GM13977 (cell line): ENCODE measurements at regions not wholly inside any gene's neighbourhood (a gene's known extent, or its start where the extent isn't known, plus 50 kb on each side); places are given as distances from the start of the nearest gene placed in this dataset.
"Not testable (repeated sequence)": the region's sequence is repeated elsewhere in the genome, so short reads cannot be mapped to it uniquely, and the experiment has no call there.

ENCODE experiments used
- DNase-seq: peaks from one replicate; pipeline ENCODE4 v3.0.0; 2012; ENCODE audit warnings: low spot score
- CTCF ChIP-seq: IDR thresholded peaks from 2 replicates; pipeline ENCODE4 v1.5.1; 2012; ENCODE audit warnings: mild to moderate bottlenecking, control low read depth; ENCODE audit not compliant: insufficient read depth; ENCODE audit errors: extremely low read depth, missing control alignments
- in situ Hi-C: fragments of 300-500 bp; cut with MboI; formaldehyde crosslinking; loops from one replicate; pipeline ENCODE4 v1.12.0; 2022; ENCODE audit warnings: low sequenced_read_pairs, low pct_unique_long_range_greater_than_20kb, mixed read lengths, inconsistent platforms; ENCODE audit not compliant: unreplicated experiment

GRCh38 chr7:67484244-67484751 is 487.7 kb downstream of the TYW1 start:
- in situ Hi-C loops: no loop called here
- TF ChIP-seq CTCF: peak; percentile 63
- DNase-seq: peak; percentile 37

- in situ Hi-C loops: no loop called here
- no peak for DNase-seq
- TF ChIP-seq CTCF: no peak
Observed at GRCh38 chr7:67486401-67486800, 489.8 kb downstream of the TYW1 start.

GRCh38 chr7:67487316-67487715 is 490.7 kb downstream of the TYW1 start:
- in situ Hi-C loops: no loop called here
- no peak for DNase-seq
- TF ChIP-seq CTCF: no peak

- no peak for DNase-seq
- TF ChIP-seq CTCF: no peak
- in situ Hi-C loops: no loop called here
Observed at GRCh38 chr7:67489881-67490280, 493.2 kb downstream of the TYW1 start.

- in situ Hi-C loops: no loop called here
- DNase-seq: no peak
Observed at GRCh38 chr7:67493366-67493765, 496.7 kb downstream of the TYW1 start.

GRCh38 chr7:67496589-67496988 is 500.0 kb downstream of the TYW1 start:
- no peak for DNase-seq
- TF ChIP-seq CTCF: no peak
- in situ Hi-C loops: no loop called here

More at GRCh38 chr7:67493366-67493765, 496.7 kb downstream of the TYW1 start:
- TF ChIP-seq CTCF: no peak

GRCh38 chr7:67497914-67498313 is 501.3 kb downstream of the TYW1 start:
- DNase-seq, in situ Hi-C loops: not testable (repeated sequence)
